Stimulated activated CD8-positive, alpha-beta memory T cell treated with anti-CD3 and anti-CD28 coated beads, Interleukin-4, amount 100 ng/mL, for 1 hour (primary cell): ENCODE measurements at regions not wholly inside any gene's neighbourhood (a gene's known extent, or its start where the extent isn't known, plus 50 kb on each side); places are given as distances from the start of the nearest gene placed in this dataset.
A peak's percentile ranks its signal among the peaks of the same experiment; 100 is the strongest.
"Not testable (repeated sequence)": the region's sequence is repeated elsewhere in the genome, so short reads cannot be mapped to it uniquely, and the experiment has no call there.

ENCODE experiments used
- DNase-seq, 2 donors: peaks; one replicate each; pipeline ENCODE4 v3.0.0-alpha.2; 2020; ENCODE audit warnings: low read depth in 2 of 2, low spot score in 1 of 2

GRCh38 chr11:34001557-34002064, 49.9 kb upstream of the CAPRIN1 start:
- no peak for DNase-seq

GRCh38 chr11:33999393-33999792, 52.1 kb upstream of the CAPRIN1 start:
- DNase-seq = no peak

GRCh38 chr11:33997584-33998251, 53.8 kb upstream of the CAPRIN1 start:
- no peak for DNase-seq

- DNase-seq = peak; percentile 50 to 53
Observed at GRCh38 chr11:33996498-33997454, 54.8 kb upstream of the CAPRIN1 start.

GRCh38 chr11:33994937-33995336, 56.6 kb upstream of the CAPRIN1 start:
- DNase-seq = no peak

- not testable (repeated sequence) for DNase-seq
Observed at GRCh38 chr11:33991136-33991535, 60.4 kb upstream of the CAPRIN1 start.

GRCh38 chr11:33990131-33990530, 61.4 kb upstream of the CAPRIN1 start:
- DNase-seq = not testable (repeated sequence)

GRCh38 chr11:33989461-33989860, 62.1 kb upstream of the CAPRIN1 start:
- no peak for DNase-seq

- no peak for DNase-seq
Observed at GRCh38 chr11:33988586-33989370, 62.8 kb upstream of the CAPRIN1 start.

GRCh38 chr11:33987975-33988580, 63.5 kb upstream of the CAPRIN1 start:
- peak; percentile 42 to 44 for DNase-seq

GRCh38 chr11:33987545-33987944, 64.0 kb upstream of the CAPRIN1 start:
- DNase-seq = no peak

- not testable (repeated sequence) for DNase-seq
Observed at GRCh38 chr11:33986597-33987501, 64.7 kb upstream of the CAPRIN1 start.

- DNase-seq = no peak
Observed at GRCh38 chr11:33984682-33985389, 66.7 kb upstream of the CAPRIN1 start.

- DNase-seq = no peak
Observed at GRCh38 chr11:33982661-33983060, 68.9 kb upstream of the CAPRIN1 start.

GRCh38 chr11:33980897-33981296, 70.6 kb upstream of the CAPRIN1 start:
- DNase-seq = no peak

- no peak for DNase-seq
Observed at GRCh38 chr11:33978376-33978775, 73.2 kb upstream of the CAPRIN1 start.

GRCh38 chr11:33977676-33978075, 73.9 kb upstream of the CAPRIN1 start:
- no peak for DNase-seq

GRCh38 chr11:33976495-33977199, 74.9 kb upstream of the CAPRIN1 start:
- DNase-seq = no peak

GRCh38 chr11:33974804-33975203, 76.7 kb upstream of the CAPRIN1 start:
- no peak for DNase-seq
